HUES48 (cell line): ENCODE measurements at regions not wholly inside any gene's neighbourhood (a gene's known extent, or its start where the extent isn't known, plus 50 kb on each side); places are given as distances from the start of the nearest gene placed in this dataset.
"Not testable (repeated sequence)": the region's sequence is repeated elsewhere in the genome, so short reads cannot be mapped to it uniquely, and the experiment has no call there.

ENCODE experiments used
- H3K27ac ChIP-seq: one replicate; pipeline ENCODE4 v1.7.0; 2013; ENCODE audit warnings: low read depth, low read length, inconsistent platforms
- H3K27me3 ChIP-seq: 2 replicates; pipeline ENCODE4 v1.6.1; 2013; ENCODE audit warnings: mild to moderate bottlenecking, low read length; ENCODE audit not compliant: control insufficient read depth, insufficient read depth
- H3K36me3 ChIP-seq: 2 replicates; pipeline ENCODE4 v1.6.1; 2013; ENCODE audit warnings: low read length; ENCODE audit not compliant: control insufficient read depth, insufficient read depth
- H3K4me1 ChIP-seq: 2 replicates; pipeline ENCODE4 v1.6.1; 2013; ENCODE audit warnings: mild to moderate bottlenecking, low read length; ENCODE audit not compliant: control insufficient read depth, insufficient read depth
- H3K4me3 ChIP-seq: 2 replicates; pipeline ENCODE4 v1.5.1; 2013; ENCODE audit warnings: mild to moderate bottlenecking, low read depth, low read length
- H3K9ac ChIP-seq: 2 replicates; pipeline ENCODE4 v1.6.1; 2013; ENCODE audit warnings: mild to moderate bottlenecking, low read depth, low read length, moderate library complexity
- H3K9me3 ChIP-seq: 2 replicates; pipeline ENCODE4 v1.6.1; 2013; ENCODE audit warnings: low read length; ENCODE audit not compliant: control insufficient read depth, insufficient read depth

GRCh38 chr5:4575608-4576007 lies 564.5 kb upstream of the ADAMTS16 start:
- Histone ChIP-seq H3K27me3 (no peaks in the 10 kb centered on the region), H3K36me3 (no peaks in the 10 kb centered on the region), H3K9ac (no peak overlapping the region), H3K9me3 (no peaks in the 10 kb centered on the region), H3K27ac (no peak overlapping the region), H3K4me3 (no peak overlapping the region), H3K4me1 (peaks cover 13% of the 10 kb centered on the region)

DNA sequence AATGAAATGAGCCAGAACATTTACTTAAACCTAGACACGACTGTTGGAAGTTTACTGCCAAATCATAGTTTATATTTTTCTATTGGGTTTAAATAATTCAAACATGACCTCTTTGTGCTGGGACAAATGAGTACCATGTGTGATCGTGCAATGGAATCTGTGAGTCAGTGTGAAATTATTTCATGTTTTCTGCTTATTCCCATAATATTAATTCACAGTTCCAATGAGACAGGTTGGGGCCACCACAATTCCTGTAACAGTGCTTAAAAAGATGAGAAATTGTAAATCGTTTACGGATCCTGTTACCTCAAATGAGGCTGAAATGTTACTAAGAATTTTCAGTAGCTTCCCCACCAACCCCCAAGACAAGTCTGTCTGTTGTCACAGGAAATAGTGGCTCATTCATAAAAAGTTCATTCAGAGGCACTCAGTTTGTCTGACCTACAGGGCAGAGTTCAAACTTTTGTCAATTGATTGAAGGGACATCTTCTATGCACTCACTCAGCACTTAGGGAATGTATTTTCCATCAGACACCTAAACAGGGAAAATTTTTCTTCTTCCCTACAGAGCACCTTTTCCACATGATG lies 563.9 kb upstream of the ADAMTS16 start:
- Histone ChIP-seq H3K9ac (no peak overlapping the region), H3K4me3 (no peak overlapping the region), H3K27ac (no peak overlapping the region), H3K4me1 (peaks cover 6% of the 10 kb centered on the region), H3K27me3 (no peaks in the 10 kb centered on the region), H3K9me3 (no peaks in the 10 kb centered on the region), H3K36me3 (no peaks in the 10 kb centered on the region)

DNA sequence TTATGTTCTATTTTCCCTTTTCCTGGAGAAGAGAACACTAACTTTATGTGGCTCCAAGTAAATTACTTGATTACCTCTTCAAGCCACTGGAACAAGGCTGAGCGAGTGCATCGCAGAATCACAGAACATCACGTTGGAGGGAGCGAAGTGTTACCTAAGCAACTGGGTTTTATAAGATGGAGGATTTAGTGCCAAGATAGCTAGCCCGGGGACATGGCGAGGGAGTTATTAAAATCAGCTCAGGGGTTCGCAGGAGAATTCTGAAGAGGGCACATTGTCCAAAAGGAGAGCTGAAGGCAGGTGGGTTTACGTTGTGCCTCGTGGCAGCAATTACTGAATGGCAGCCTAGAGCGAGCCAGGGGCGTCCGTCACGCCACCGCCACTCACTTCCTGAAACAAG lies 563.2 kb upstream of the ADAMTS16 start:
- Histone ChIP-seq H3K9me3 (no peaks in the 10 kb centered on the region), H3K27ac (no peak overlapping the region), H3K4me1 (no peaks in the 10 kb centered on the region), H3K9ac (no peak overlapping the region), H3K36me3 (no peaks in the 10 kb centered on the region), H3K27me3 (no peaks in the 10 kb centered on the region), H3K4me3 (no peak overlapping the region)

DNA sequence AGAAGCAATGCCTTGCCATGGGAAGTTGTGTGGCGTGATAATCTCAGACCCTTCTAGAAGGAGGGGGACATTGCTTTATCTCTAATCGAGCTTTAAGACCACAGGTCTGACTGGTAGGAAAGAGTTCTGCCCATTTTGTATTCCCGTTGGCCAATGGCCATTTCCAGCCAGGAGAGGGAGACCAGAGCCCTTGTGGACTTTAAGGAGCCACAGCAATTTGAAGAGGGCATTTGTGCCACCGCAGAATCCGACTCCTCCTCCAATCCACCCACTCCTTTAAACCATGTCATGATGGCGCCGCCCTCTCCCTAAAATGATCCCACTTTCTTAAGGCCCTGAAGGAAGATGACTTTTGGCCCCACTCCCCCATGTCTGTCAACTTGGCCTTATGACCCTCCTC lies 560.5 kb upstream of the ADAMTS16 start:
- no peak overlapping the region for H3K4me3 ChIP-seq
- no peaks in the 10 kb centered on the region for H3K36me3 ChIP-seq
- no peak overlapping the region for H3K9ac ChIP-seq
- no peaks in the 10 kb centered on the region for H3K4me1 ChIP-seq
- no peak overlapping the region for H3K27ac ChIP-seq
- H3K9me3 ChIP-seq: no peaks in the 10 kb centered on the region
- no peaks in the 10 kb centered on the region for H3K27me3 ChIP-seq

GRCh38 chr5:4580772-4581171 lies 559.4 kb upstream of the ADAMTS16 start:
- H3K9ac ChIP-seq: no peak overlapping the region
- H3K27ac ChIP-seq: no peak overlapping the region
- no peaks in the 10 kb centered on the region for H3K27me3 ChIP-seq
- H3K36me3 ChIP-seq: no peaks in the 10 kb centered on the region
- H3K9me3 ChIP-seq: no peaks in the 10 kb centered on the region
- H3K4me1 ChIP-seq: no peaks in the 10 kb centered on the region
- no peak overlapping the region for H3K4me3 ChIP-seq

- Histone ChIP-seq H3K36me3 (no peaks in the 10 kb centered on the region), H3K9me3 (no peaks in the 10 kb centered on the region), H3K4me3 (no peak overlapping the region), H3K9ac (no peak overlapping the region), H3K27ac (no peak overlapping the region), H3K27me3 (no peaks in the 10 kb centered on the region), H3K4me1 (no peaks in the 10 kb centered on the region)
These were observed 558.8 kb upstream of the ADAMTS16 start for GRCh38 chr5:4581289-4581688.

- Histone ChIP-seq H3K9ac (no peak overlapping the region), H3K9me3 (no peaks in the 10 kb centered on the region), H3K4me1 (peaks cover 8% of the 10 kb centered on the region; the same call in 1 of the 2 replicates), H3K36me3 (no peaks in the 10 kb centered on the region), H3K27ac (no peak overlapping the region), H3K4me3 (no peak overlapping the region), H3K27me3 (no peaks in the 10 kb centered on the region)
These were observed 555.1 kb upstream of the ADAMTS16 start for GRCh38 chr5:4584982-4585381.

- Histone ChIP-seq H3K4me3 (no peak overlapping the region), H3K27ac (no peak overlapping the region), H3K9me3 (no peaks in the 10 kb centered on the region), H3K36me3 (no peaks in the 10 kb centered on the region), H3K4me1 (no peaks in the 10 kb centered on the region), H3K9ac (no peak overlapping the region), H3K27me3 (no peaks in the 10 kb centered on the region)
These were observed 526.7 kb upstream of the ADAMTS16 start for GRCh38 chr5:4613440-4613839.

DNA sequence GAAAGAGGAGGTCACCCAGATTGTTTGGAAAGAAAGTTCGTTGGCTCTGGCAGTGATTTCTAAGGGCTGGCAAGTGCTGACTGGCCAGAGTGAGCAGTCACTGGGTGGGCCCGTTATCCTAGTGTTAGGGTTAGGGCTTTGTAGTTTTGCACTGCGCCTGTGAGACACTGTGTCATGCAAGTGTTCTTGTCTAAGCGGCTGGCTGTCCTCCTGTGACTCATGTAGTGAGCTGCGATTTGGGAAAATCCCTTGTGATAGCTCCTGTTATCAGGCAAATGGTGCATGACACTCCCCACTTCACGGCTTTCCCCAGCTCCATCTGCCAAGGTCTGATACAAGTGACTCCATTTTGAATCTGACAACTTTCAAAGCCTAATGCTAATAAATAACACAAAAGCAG lies 526.0 kb upstream of the ADAMTS16 start:
- H3K27ac ChIP-seq: no peak overlapping the region
- H3K9ac ChIP-seq: no peak overlapping the region
- H3K36me3 ChIP-seq: no peaks in the 10 kb centered on the region
- no peaks in the 10 kb centered on the region for H3K4me1 ChIP-seq
- no peaks in the 10 kb centered on the region for H3K27me3 ChIP-seq
- no peak overlapping the region for H3K4me3 ChIP-seq
- no peaks in the 10 kb centered on the region for H3K9me3 ChIP-seq

GRCh38 chr5:4615369-4615768 lies 524.8 kb upstream of the ADAMTS16 start:
- not testable (repeated sequence) for H3K9me3 ChIP-seq, H3K36me3 ChIP-seq, H3K4me1 ChIP-seq, H3K27ac ChIP-seq, H3K27me3 ChIP-seq, H3K9ac ChIP-seq, H3K4me3 ChIP-seq

- H3K9me3 ChIP-seq: no peaks in the 10 kb centered on the region
- H3K4me3 ChIP-seq: no peak overlapping the region
- no peaks in the 10 kb centered on the region for H3K36me3 ChIP-seq
- H3K27me3 ChIP-seq: no peaks in the 10 kb centered on the region
- no peak overlapping the region for H3K27ac ChIP-seq
- no peaks in the 10 kb centered on the region for H3K4me1 ChIP-seq
- no peak overlapping the region for H3K9ac ChIP-seq
These were observed 514.8 kb upstream of the ADAMTS16 start for GRCh38 chr5:4625206-4625896.
